ENCODE measurements at regions not wholly inside any gene's neighbourhood (a gene's known extent, or its start where the extent isn't known, plus 50 kb on each side); places are given as distances from the start of the nearest gene placed in this dataset.

- DNase-seq = no peak
Measured at GRCh38 chr15:29418931-29419330, 149.3 kb upstream of the NSMCE3 start.

DNA sequence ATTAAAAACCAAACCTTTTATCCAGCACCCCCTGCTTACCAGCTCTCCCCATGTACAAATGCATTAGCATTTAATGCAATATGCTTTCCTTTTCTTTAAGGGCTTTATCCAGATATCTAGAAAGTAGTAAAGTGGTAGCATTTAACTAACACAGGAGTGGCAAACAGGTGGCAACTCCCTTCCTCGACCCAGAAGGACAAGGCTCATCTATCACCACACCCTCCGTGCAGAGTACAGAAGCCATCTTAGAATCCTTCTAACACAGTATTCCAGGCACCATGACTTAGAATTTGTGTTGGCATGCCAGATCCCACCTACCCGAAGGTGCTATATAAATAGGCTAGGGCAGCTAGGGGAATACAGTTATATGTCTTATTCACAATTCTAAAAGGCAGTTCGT lies 148.6 kb upstream of the NSMCE3 start:
- DNase-seq = no peak

GRCh38 chr15:29411299-29411698 lies 141.7 kb upstream of the NSMCE3 start:
- DNase-seq = no peak

DNA sequence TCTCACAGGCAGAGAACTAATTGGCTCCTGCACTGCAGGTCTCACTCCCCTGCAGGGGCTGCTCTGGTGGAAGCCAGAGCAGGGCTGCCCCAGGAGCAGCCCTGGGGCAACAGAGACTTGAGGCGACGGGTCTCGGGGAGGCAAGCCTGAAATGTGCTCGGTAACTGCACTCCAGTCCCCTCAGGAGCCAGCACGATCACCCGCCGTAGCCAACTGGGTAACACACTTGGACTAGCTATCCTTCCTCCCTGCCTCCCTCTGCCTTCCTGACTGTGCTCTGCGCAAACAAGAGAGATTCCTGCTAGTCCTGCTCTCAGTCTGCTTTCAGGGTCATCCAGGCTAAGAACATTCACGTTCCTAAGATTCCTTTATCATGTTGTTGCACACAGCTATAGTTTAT lies 140.7 kb upstream of the NSMCE3 start:
- no peak for DNase-seq

GRCh38 chr15:29409890-29410289 lies 140.3 kb upstream of the NSMCE3 start:
- DNase-seq = no peak

DNA sequence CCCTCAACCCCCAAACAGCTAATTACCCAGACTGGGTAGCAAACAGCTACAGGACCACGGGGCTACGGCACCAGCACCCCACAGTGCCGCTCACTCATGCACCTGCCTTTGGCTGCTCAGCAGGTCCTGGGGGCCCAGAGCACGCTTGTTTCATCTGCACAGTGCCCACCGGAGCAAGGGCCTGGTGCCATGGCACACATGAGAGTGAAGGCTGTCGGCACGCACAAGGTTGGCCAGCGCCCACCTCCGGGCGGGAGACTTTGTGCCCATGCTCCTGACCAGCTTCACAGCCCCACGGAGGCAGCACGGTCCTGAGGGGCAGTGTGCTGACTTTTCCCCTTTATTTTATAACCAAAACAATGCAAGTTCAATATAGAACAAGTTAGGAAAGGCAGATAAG lies 135.9 kb upstream of the NSMCE3 start:
- no peak for DNase-seq

DNA sequence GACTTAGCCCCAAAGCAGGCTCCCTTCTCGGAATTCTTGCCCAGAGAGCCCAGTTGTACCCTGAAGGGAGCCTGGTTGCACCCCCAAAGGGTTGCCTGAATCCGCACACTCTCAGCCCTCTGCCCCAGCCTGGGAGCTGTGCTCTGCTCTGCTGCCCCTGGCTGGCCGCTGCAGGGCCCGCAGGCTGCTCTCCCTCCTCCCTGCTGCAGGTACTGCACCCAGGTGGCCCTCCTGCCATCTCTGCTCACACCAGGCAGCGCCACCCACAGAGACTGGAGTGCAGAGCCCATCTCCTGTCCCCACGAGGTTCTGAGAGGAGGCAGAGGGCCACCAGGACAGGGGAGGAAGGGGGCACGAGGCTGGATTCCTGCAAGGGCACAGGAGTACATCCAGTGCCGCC lies 134.2 kb upstream of the NSMCE3 start:
- no peak for DNase-seq

GRCh38 chr15:29401644-29402043 lies 132.0 kb upstream of the NSMCE3 start:
- DNase-seq = no peak

GRCh38 chr15:29400701-29401100 lies 131.1 kb upstream of the NSMCE3 start:
- DNase-seq = no peak

DNA sequence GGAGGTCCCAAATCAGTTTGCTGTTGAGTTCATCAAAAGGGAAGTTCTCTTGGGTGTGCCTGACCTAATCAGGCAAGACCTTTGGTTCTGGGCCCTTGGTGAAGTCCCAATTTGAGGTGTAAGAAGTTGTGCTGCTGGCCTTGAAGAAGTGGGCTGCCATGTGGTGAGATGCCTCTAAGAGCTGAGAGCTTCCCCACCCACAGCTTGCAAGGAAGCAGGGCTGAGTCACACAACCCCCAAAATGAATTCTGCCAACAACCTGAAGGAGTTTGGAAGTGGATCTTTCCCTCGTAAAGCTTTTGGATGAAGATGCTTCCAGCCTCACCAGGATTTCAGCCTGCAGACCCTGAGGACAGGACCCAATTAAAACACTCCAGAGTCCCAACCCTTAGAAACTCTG lies 129.3 kb upstream of the NSMCE3 start:
- no peak for DNase-seq

GRCh38 chr15:29396176-29396811 lies 126.7 kb upstream of the NSMCE3 start:
- DNase-seq = no peak

DNA sequence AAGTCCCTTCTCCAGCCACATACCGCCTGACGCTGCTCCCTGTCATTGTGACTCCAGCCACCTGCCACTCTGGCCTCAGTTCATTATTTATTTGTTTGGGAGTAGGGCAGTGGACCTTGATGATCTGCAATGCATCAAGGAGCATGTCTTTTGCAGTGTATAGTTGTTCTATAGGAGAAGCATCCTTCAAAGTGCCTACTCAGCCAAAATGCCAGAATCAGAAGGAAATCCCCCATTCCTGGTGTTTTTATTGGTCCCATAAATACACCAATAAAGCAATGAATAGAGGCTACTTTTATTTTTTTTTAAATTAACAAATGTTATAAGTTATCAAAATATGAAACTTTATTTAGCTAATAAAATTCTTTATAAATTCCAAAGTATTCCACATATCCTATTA lies 123.8 kb upstream of the NSMCE3 start:
- DNase-seq = no peak

DNA sequence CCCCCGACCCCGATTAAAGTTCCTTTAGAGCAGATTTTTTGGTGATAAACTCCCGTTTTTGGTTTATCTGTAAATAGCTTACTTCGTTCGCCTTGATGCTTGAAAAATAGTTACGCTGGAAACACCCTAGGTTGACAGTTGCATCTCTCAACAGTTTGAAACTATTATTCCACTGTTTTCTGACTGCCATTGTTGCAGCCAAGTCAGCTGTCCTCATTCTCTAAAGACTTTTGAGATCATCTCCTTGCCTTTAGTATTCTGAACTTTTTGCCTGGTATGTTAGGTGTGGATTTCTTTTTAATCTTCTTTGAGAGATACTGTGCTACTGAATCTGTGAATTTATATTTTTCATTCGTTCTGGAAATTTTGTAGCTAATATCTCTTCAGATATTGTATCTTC lies 122.7 kb upstream of the NSMCE3 start:
- DNase-seq = no peak

DNA sequence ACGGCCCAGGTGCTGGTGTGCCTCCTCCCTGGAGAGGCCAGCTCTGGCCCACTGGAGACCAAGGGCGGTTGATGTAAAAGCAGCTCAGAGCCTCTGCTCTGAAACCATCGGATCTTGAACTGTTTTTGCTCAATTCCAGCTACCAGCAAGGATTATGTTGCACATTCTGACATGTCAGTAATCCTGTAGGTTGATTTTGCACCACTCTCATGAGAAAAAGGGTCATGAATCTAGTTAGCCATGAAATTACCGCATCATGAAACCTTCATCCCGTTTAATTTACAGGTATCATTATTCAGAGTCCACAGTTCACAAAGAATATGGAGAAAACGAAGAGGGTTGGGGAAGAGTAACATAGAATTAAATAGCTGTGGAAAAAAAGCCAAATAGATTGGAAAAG lies 120.4 kb upstream of the NSMCE3 start:
- DNase-seq = no peak

- DNase-seq = no peak
Measured at GRCh38 chr15:29386523-29386922, 116.9 kb upstream of the NSMCE3 start.

- DNase-seq = no peak
Measured at GRCh38 chr15:29383367-29383766, 113.7 kb upstream of the NSMCE3 start.

- no peak for DNase-seq
Measured at GRCh38 chr15:29382862-29383261, 113.2 kb upstream of the NSMCE3 start.

GRCh38 chr15:29380466-29380865 lies 110.8 kb upstream of the NSMCE3 start:
- DNase-seq = no peak

GRCh38 chr15:29379647-29380046 lies 110.0 kb upstream of the NSMCE3 start:
- DNase-seq = no peak

GRCh38 chr15:29377161-29377560 lies 107.5 kb upstream of the NSMCE3 start:
- DNase-seq = no peak

DNA sequence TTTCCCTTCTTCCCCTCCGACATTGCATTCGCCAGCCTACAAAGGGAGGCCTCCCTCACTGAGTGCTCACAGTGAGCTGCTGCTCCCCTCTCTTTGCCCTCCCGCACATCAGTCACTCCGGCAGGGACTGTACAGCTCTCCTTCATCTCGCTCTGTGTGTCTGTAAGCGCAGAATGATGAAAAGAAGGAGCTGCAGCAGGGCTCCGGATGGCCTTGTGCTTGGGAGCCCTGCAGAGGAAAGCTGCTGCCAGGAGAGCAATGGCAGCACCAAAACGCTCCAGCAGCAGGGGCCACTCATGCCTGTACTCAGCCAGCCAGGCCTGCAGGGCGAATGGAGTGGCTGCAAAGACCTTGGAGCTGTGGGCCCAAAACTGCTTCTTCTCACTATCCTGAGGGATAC lies 107.0 kb upstream of the NSMCE3 start:
- DNase-seq = no peak

DNA sequence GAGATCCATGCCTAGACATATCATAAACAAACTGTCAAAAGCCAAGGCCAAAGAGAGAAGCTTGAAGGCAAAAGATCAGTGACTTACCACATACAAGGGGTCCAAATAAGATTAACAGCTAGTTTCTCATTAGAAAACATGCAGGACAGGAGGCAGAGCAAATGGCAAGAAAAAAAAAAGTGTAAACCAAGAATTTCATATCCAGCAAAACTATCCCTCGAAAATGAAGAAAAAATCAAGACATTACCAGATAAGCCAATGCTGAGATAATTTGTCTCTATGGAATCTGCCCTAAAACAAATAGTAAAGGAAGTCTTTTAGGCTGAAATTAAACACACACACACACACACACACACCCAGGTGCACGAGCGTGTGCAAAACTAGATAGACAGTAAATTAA lies 99.6 kb upstream of the NSMCE3 start:
- no peak for DNase-seq

DNA sequence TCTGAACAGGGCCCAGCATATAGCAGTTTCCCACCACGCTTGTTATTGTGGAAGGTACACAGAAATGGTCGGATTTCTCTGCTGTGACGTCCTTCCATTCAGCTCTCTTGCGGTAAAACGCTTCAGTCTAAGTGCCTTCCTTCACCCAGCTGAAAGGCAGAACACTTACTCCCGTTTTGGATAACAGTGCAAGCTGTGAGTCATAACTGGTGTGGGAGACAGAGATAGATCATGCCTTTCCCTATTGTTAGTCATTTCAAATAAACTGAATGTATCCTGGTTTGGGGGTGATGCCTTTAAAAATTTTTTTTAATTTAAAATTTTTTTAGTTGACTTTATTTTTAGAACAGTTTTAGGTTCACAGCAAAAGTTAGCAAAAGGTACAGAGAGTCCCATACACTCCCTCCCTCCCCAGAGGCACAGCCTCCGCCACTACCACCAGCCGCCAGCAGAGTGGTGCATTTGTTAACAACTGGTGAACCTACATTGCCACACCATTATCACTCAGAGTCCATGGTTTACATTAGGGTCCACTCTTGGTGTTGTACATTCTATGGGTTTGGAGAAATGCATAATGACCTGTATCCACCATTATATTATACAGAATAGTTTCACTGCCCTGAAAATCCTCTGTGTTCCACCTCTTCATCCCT lies 94.9 kb upstream of the NSMCE3 start:
- no peak for DNase-seq

DNA sequence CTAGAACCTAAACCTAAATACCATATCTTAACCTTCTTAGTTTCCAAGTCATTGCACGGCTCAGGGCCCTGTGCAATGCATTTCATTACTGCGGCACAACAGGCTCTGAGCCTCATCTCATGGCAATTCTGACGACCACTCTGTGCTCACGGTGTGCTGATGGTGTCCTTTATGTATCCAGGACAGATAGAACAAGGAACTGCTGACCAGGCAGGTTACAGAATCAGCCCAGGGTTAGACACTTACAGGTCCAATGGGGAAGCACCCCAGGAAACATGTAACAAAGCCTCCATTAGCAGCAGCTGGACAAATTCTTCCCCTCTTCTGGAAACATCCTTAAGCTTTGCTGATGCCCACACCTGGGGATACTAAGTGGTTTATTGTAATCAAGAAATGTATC lies 91.9 kb upstream of the NSMCE3 start:
- no peak for DNase-seq

DNA sequence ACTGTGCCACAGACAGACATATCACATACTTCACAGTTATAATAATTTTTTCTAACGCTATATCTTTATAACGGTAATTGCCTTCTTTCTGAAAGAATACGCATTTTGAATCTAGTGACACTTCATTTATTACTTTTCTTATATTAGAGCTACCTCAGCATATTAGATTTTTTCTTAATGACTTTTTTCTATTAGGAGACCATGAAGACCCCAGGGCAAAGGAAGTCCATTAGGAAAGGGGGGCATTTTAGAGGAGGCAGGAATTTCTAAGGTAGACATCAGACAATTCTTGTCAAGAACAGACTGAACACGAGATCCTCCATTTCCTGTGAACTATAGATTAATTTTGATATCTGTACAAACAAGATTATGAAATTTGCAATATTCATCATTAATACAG lies 90.5 kb upstream of the NSMCE3 start:
- no peak for DNase-seq
